Effector CD4-positive, alpha-beta T cell (primary cell): ENCODE measurements at regions not wholly inside any gene's neighbourhood (a gene's known extent, or its start where the extent isn't known, plus 50 kb on each side); places are given as distances from the start of the nearest gene placed in this dataset.
"Not testable (repeated sequence)": the region's sequence is repeated elsewhere in the genome, so short reads cannot be mapped to it uniquely, and the experiment has no call there.

Experiments used
- DNase-seq: peaks from one replicate; pipeline ENCODE4 v3.0.0-alpha.2; 2020

- DNase-seq = no peak
These were observed 200.4 kb downstream of the FOXD2 start for GRCh38 chr1:47638240-47638639.

GRCh38 chr1:47638713-47639112 lies 200.9 kb downstream of the FOXD2 start:
- no peak for DNase-seq

GRCh38 chr1:47643306-47644211 lies 205.7 kb downstream of the FOXD2 start:
- no peak for DNase-seq

- DNase-seq = no peak
These were observed 206.3 kb downstream of the FOXD2 start for GRCh38 chr1:47644212-47644573.

GRCh38 chr1:47645151-47645550 lies 207.3 kb downstream of the FOXD2 start:
- DNase-seq = no peak

- DNase-seq = no peak
These were observed 208.8 kb downstream of the FOXD2 start for GRCh38 chr1:47646676-47647075.

- no peak for DNase-seq
These were observed 209.5 kb downstream of the FOXD2 start for GRCh38 chr1:47647327-47647845.

- no peak for DNase-seq
These were observed 212.4 kb downstream of the FOXD2 start for GRCh38 chr1:47650205-47650604.

- DNase-seq = no peak
These were observed 212.8 kb downstream of the FOXD2 start for GRCh38 chr1:47650611-47651010.

GRCh38 chr1:47651311-47652089 lies 213.7 kb downstream of the FOXD2 start:
- no peak for DNase-seq

- no peak for DNase-seq
These were observed 217.9 kb downstream of the FOXD2 start for GRCh38 chr1:47655521-47656300.

GRCh38 chr1:47656719-47657685 lies 219.2 kb downstream of the FOXD2 start:
- no peak for DNase-seq

GRCh38 chr1:47658161-47658920 lies 220.5 kb downstream of the FOXD2 start:
- DNase-seq = no peak

- no peak for DNase-seq
These were observed 221.3 kb downstream of the FOXD2 start for GRCh38 chr1:47659146-47659545.

GRCh38 chr1:47660622-47661021 lies 222.8 kb downstream of the FOXD2 start:
- no peak for DNase-seq

- DNase-seq = no peak
These were observed 223.2 kb downstream of the FOXD2 start for GRCh38 chr1:47661040-47661439.

- no peak for DNase-seq
These were observed 224.2 kb downstream of the FOXD2 start for GRCh38 chr1:47662068-47662467.

- no peak for DNase-seq
These were observed 225.4 kb downstream of the FOXD2 start for GRCh38 chr1:47663286-47663685.

- no peak for DNase-seq
These were observed 226.5 kb downstream of the FOXD2 start for GRCh38 chr1:47664356-47664755.

GRCh38 chr1:47664896-47665295 lies 227.1 kb downstream of the FOXD2 start:
- DNase-seq = not testable (repeated sequence)

- no peak for DNase-seq
These were observed 231.3 kb downstream of the FOXD2 start for GRCh38 chr1:47669081-47669585.
